Breast epithelium (tissue), 3 donors: ENCODE measurements at regions not wholly inside any gene's neighbourhood (a gene's known extent, or its start where the extent isn't known, plus 50 kb on each side); places are given as distances from the start of the nearest gene placed in this dataset.
A peak's percentile ranks its signal among the peaks of the same experiment; 100 is the strongest.

Experiments
- POLR2AphosphoS5 ChIP-seq, 3 donors: sonication (generic); formaldehyde crosslinking; IDR thresholded peaks; one replicate each; pipeline ENCODE4 v1.6.1; 2017; ENCODE audit warnings: antibody characterized with exemption in 3 of 3
- TF ChIP-seq, protein P1 (sequence below), 3 donors: fragments of 450-650 bp; IDR thresholded peaks; one replicate each; pipeline ENCODE4 v1.5.1; 2016 to 2017; ENCODE audit warnings: antibody characterized with exemption in 3 of 3, mild to moderate bottlenecking in 3 of 3, moderate library complexity in 3 of 3

DNA sequence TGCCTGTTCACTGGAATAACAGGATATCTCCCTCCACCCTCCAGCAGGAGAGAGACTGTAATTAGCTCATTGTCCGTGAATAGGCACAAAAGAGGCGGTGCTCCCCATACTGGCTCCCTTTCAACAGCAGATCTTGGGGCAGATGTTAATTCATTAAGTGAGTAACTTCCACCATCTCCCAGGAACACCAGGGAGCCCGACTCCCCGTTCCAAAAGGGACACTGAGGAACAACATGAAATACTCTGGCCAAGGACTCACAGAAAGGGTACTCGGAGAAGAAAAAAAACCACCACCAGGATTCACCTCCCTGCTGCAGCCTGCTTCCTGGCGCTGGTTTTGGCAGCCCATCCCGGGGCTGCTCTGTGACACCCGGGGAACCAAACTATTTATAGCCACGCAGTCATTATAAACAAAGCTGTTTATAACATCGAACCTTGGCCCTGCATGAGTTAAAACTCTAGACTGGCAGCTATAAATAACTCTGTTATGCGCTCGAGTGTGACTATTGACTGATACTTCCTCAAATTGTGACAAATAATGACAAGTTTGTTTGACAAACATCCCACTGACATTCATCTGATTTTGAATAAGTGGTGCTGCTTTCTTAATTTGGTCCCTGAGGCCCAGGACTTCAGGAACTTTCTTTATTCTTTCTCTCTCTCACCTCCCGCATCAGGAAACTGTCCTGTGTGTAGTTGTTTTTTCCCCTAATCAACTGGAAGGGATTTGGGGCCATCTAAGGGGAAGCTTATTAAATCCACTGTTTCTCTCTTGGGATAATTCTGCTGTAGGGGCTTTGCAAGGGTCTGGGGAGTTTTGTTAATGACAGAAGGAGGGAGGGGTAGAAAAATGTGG, 521.6 kb downstream of the CD83 start:
- TF ChIP-seq, protein P1, sequence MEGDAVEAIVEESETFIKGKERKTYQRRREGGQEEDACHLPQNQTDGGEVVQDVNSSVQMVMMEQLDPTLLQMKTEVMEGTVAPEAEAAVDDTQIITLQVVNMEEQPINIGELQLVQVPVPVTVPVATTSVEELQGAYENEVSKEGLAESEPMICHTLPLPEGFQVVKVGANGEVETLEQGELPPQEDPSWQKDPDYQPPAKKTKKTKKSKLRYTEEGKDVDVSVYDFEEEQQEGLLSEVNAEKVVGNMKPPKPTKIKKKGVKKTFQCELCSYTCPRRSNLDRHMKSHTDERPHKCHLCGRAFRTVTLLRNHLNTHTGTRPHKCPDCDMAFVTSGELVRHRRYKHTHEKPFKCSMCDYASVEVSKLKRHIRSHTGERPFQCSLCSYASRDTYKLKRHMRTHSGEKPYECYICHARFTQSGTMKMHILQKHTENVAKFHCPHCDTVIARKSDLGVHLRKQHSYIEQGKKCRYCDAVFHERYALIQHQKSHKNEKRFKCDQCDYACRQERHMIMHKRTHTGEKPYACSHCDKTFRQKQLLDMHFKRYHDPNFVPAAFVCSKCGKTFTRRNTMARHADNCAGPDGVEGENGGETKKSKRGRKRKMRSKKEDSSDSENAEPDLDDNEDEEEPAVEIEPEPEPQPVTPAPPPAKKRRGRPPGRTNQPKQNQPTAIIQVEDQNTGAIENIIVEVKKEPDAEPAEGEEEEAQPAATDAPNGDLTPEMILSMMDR (IDR thresholded peaks at IDR 0.05) = peak in 1 of 3 donors; percentile 7
- no peak for TF ChIP-seq POLR2AphosphoS5 (IDR thresholded peaks at IDR 0.05)
